Suprapubic skin (tissue), 4 donors: ENCODE measurements at regions not wholly inside any gene's neighbourhood (a gene's known extent, or its start where the extent isn't known, plus 50 kb on each side); places are given as distances from the start of the nearest gene placed in this dataset.

ENCODE experiments used
- CTCF ChIP-seq, 2 donors: fragments of 200-600 bp in 1 of 2; fragments of 450-650 bp in 1 of 2; sonication (generic) in 1 of 2; IDR thresholded peaks; one replicate each; pipeline ENCODE4 v1.5.1; 2016 to 2019; ENCODE audit warnings: antibody characterized with exemption in 2 of 2, mild to moderate bottlenecking in 1 of 2, moderate library complexity in 1 of 2
- POLR2A ChIP-seq, 2 donors: fragments of 450-650 bp; IDR thresholded peaks; one replicate each; pipeline ENCODE4 v1.6.1; 2017; ENCODE audit warnings: antibody characterized with exemption in 2 of 2, mild to moderate bottlenecking in 2 of 2, moderate library complexity in 2 of 2
- POLR2AphosphoS5 ChIP-seq, 3 donors: sonication (generic); formaldehyde crosslinking; IDR thresholded peaks; one replicate each; pipeline ENCODE4 v1.6.1; 2017; ENCODE audit warnings: antibody characterized with exemption in 3 of 3

GRCh38 chr6:119950681-119951080 lies 601.1 kb upstream of the MAN1A1 start:
- no peak for TF ChIP-seq CTCF (IDR thresholded peaks at IDR 0.05)
- no peak for TF ChIP-seq POLR2AphosphoS5 (IDR thresholded peaks at IDR 0.05)
- TF ChIP-seq POLR2A (IDR thresholded peaks at IDR 0.05): no peak
